Smooth muscle cell (in vitro differentiated cells): ENCODE measurements at regions not wholly inside any gene's neighbourhood (a gene's known extent, or its start where the extent isn't known, plus 50 kb on each side); places are given as distances from the start of the nearest gene placed in this dataset.

Source experiments
- DNase-seq: peaks from one replicate; lab custom pipeline; 2025; ENCODE audit not compliant: unreplicated experiment; lab: John Stamatoyannopoulos, UW
- H2AFZ ChIP-seq: fragments of 200-600 bp; sonication (generic); 2 replicates; pipeline ENCODE4 v1.6.0; 2016; ENCODE audit warnings: antibody characterized with exemption, low read depth, mild to moderate bottlenecking
- H3F3A ChIP-seq: fragments of 200-600 bp; sonication (generic); 2 replicates; pipeline ENCODE4 v1.6.0; 2017; ENCODE audit warnings: antibody characterized with exemption, low read depth
- H3K27ac ChIP-seq: fragments of 200-600 bp; sonication (generic); 2 replicates; pipeline ENCODE4 v1.5.1; 2016; ENCODE audit warnings: low read depth, mild to moderate bottlenecking
- H3K27me3 ChIP-seq: fragments of 200-600 bp; sonication (generic); 2 replicates; pipeline ENCODE4 v1.6.1; 2016; ENCODE audit warnings: low read depth, mild to moderate bottlenecking
- H3K36me3 ChIP-seq: fragments of 200-600 bp; sonication (generic); 2 replicates; pipeline ENCODE4 v1.5.1; 2016; ENCODE audit warnings: low read depth
- H3K4me1 ChIP-seq: fragments of 200-600 bp; sonication (generic); 2 replicates; pipeline ENCODE4 v1.5.1; 2016; ENCODE audit warnings: low read depth
- H3K4me2 ChIP-seq: fragments of 200-600 bp; sonication (generic); 2 replicates; pipeline ENCODE4 v1.6.0; 2016; ENCODE audit warnings: mild to moderate bottlenecking
- H3K4me3 ChIP-seq: fragments of 200-600 bp; sonication (generic); 2 replicates; pipeline ENCODE4 v1.5.1; 2016; ENCODE audit warnings: mild to moderate bottlenecking
- H3K79me2 ChIP-seq: fragments of 200-600 bp; sonication (generic); 2 replicates; pipeline ENCODE4 v1.6.0; 2016; ENCODE audit warnings: low read depth, mild to moderate bottlenecking
- H3K9ac ChIP-seq: fragments of 200-600 bp; sonication (generic); 2 replicates; pipeline ENCODE4 v1.6.0; 2016; ENCODE audit warnings: low read depth
- H3K9me3 ChIP-seq: fragments of 200-600 bp; sonication (generic); replicated peaks from 2 replicates; pipeline ENCODE4 v1.5.1; 2016; ENCODE audit warnings: low read depth
- H4K20me1 ChIP-seq: fragments of 200-600 bp; sonication (generic); 2 replicates; pipeline ENCODE4 v1.6.0; 2016; ENCODE audit warnings: low read depth
- CTCF ChIP-seq: fragments of 200-600 bp; sonication (generic); IDR thresholded peaks from 2 replicates; pipeline ENCODE4 v1.5.1; 2017; ENCODE audit warnings: borderline replicate concordance, mild to moderate bottlenecking, antibody characterized with exemption; ENCODE audit not compliant: insufficient read depth, poor library complexity, severe bottlenecking
- WGBS: methylation state at CpG from one replicate; pipeline ENCODE4 v1.1.7; 2016; ENCODE audit warnings: low lambda C conversion rate; 5-methylcytosine and 5-hydroxymethylcytosine counted together

- Histone ChIP-seq H3K9ac (no peak overlapping the region), H4K20me1 (no peaks in the 10 kb centered on the region), H3K27ac (no peak overlapping the region), H3K4me2 (no peak overlapping the region), H2AFZ (no peak overlapping the region), H3K79me2 (no peaks in the 10 kb centered on the region), H3K4me3 (no peak overlapping the region), H3K4me1 (no peaks in the 10 kb centered on the region), H3K9me3 (no peaks in the 10 kb centered on the region), H3K27me3 (no peaks in the 10 kb centered on the region), H3K36me3 (no peaks in the 10 kb centered on the region), H3F3A (no peaks in the 10 kb centered on the region)
- TF ChIP-seq CTCF: no peak
- no peak for DNase-seq
- WGBS: 73% methylated on average over 3 of the region's 3 CpGs
Measured at GRCh38 chr13:79642596-79642995, 161.6 kb downstream of the NDFIP2 start.

GRCh38 chr13:79637133-79637763, 156.3 kb downstream of the NDFIP2 start:
- H3K36me3 ChIP-seq: no peaks in the 10 kb centered on the region
- no peaks in the 10 kb centered on the region for H3F3A ChIP-seq
- peak overlapping the region; percentile 62 for H2AFZ ChIP-seq
- no peaks in the 10 kb centered on the region for H3K79me2 ChIP-seq
- no peak overlapping the region for H3K4me3 ChIP-seq
- H3K27ac ChIP-seq: no peak overlapping the region
- no peak for TF ChIP-seq CTCF
- no peaks in the 10 kb centered on the region for H3K27me3 ChIP-seq
- no peak overlapping the region for H3K4me2 ChIP-seq
- no peaks in the 10 kb centered on the region for H3K9me3 ChIP-seq
- H3K4me1 ChIP-seq: no peaks in the 10 kb centered on the region
- no peak overlapping the region for H3K9ac ChIP-seq
- 39% methylated on average over 5 of the region's 5 CpGs for WGBS
- DNase-seq: no peak
- no peaks in the 10 kb centered on the region for H4K20me1 ChIP-seq

GRCh38 chr13:79631051-79631659, 150.2 kb downstream of the NDFIP2 start:
- H3K27me3 ChIP-seq: no peaks in the 10 kb centered on the region
- DNase-seq: no peak
- no peak for TF ChIP-seq CTCF
- no peaks in the 10 kb centered on the region for H3F3A ChIP-seq
- no peak overlapping the region for H3K4me3 ChIP-seq
- no peaks in the 10 kb centered on the region for H4K20me1 ChIP-seq
- H3K4me2 ChIP-seq: no peak overlapping the region
- no peak overlapping the region for H3K9ac ChIP-seq
- no peaks in the 10 kb centered on the region for H3K79me2 ChIP-seq
- no peaks in the 10 kb centered on the region for H3K9me3 ChIP-seq
- H3K4me1 ChIP-seq: no peaks in the 10 kb centered on the region
- no peaks in the 10 kb centered on the region for H3K36me3 ChIP-seq
- H3K27ac ChIP-seq: no peak overlapping the region
- WGBS: 62% methylated on average over 3 of the region's 3 CpGs
- H2AFZ ChIP-seq: no peak overlapping the region

GRCh38 chr13:79628463-79628862, 147.5 kb downstream of the NDFIP2 start:
- no peaks in the 10 kb centered on the region for H3K36me3 ChIP-seq
- 20% methylated on average over 4 of the region's 4 CpGs for WGBS
- peak overlapping the region; percentile 12 for H3K4me2 ChIP-seq
- no peaks in the 10 kb centered on the region for H3F3A ChIP-seq
- H3K4me3 ChIP-seq: no peak overlapping the region
- H2AFZ ChIP-seq: no peak overlapping the region
- no peaks in the 10 kb centered on the region for H3K4me1 ChIP-seq
- no peaks in the 10 kb centered on the region for H3K9me3 ChIP-seq
- no peaks in the 10 kb centered on the region for H4K20me1 ChIP-seq
- H3K27me3 ChIP-seq: no peaks in the 10 kb centered on the region
- H3K9ac ChIP-seq: no peak overlapping the region
- no peaks in the 10 kb centered on the region for H3K79me2 ChIP-seq
- H3K27ac ChIP-seq: no peak overlapping the region
- no peak for DNase-seq
- no peak for TF ChIP-seq CTCF
